ENCODE measurements at regions not wholly inside any gene's neighbourhood (a gene's known extent, or its start where the extent isn't known, plus 50 kb on each side); places are given as distances from the start of the nearest gene placed in this dataset.

DNA sequence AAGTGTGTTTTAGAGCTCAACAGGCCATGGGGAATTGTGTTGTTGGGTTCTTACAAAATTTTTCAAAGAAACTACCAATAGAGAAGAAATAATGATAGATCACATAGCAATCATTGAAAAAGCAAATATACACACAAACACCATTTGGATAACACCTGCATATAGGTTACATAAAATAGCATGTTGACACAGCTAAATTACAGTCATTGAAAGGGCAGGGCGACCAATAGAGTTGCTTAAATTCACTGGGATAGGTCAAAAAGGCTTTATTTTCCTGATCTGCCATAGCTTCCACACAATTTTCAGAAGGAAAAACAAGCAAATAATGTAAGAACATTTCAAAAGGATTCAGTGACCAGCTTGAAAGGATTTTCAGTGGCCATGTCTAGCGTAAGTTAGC lies 57.9 kb upstream of the FGGY start:
- FAIRE-seq: no peak
- H3K36me3 ChIP-seq (ENCODE audit: control insufficient read depth, insufficient read depth, low read length): no peaks in the 10 kb centered on the region
- H3K4me3 ChIP-seq (ENCODE audit: low read depth, low read length): no peak overlapping the region
- no peaks in the 10 kb centered on the region for H3K27me3 ChIP-seq (ENCODE audit: control insufficient read depth, insufficient read depth, low read length)
- TF ChIP-seq, protein P1, sequence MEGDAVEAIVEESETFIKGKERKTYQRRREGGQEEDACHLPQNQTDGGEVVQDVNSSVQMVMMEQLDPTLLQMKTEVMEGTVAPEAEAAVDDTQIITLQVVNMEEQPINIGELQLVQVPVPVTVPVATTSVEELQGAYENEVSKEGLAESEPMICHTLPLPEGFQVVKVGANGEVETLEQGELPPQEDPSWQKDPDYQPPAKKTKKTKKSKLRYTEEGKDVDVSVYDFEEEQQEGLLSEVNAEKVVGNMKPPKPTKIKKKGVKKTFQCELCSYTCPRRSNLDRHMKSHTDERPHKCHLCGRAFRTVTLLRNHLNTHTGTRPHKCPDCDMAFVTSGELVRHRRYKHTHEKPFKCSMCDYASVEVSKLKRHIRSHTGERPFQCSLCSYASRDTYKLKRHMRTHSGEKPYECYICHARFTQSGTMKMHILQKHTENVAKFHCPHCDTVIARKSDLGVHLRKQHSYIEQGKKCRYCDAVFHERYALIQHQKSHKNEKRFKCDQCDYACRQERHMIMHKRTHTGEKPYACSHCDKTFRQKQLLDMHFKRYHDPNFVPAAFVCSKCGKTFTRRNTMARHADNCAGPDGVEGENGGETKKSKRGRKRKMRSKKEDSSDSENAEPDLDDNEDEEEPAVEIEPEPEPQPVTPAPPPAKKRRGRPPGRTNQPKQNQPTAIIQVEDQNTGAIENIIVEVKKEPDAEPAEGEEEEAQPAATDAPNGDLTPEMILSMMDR (IDR thresholded peaks at IDR 0.05; ENCODE audit: insufficient read depth, low read length, severe bottlenecking): no peak
- no peak for DNase-seq (ENCODE audit: low read depth)

DNA sequence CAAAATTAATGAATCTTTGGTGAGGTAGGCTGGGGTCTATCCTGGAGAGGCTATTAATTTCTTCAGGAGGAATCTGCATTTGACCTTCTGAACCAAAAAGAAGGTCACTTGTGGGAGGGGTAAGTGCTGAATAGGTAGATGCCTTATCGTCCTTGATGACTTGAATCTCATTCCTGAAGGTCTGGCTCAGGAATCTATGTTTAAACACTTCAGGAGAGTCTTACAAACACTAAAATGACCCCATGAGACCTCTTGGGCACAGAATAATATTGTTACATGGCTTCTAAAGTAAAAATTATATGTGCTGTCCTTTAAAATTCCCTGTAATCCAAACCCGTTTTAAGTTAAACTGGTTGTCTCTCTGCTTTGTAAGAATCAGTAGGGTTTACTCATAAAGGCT lies 55.0 kb upstream of the FGGY start:
- no peak for DNase-seq (ENCODE audit: low read depth)
- TF ChIP-seq, protein P1 (IDR thresholded peaks at IDR 0.05; ENCODE audit: insufficient read depth, low read length, severe bottlenecking): no peak
- no peaks in the 10 kb centered on the region for H3K36me3 ChIP-seq (ENCODE audit: control insufficient read depth, insufficient read depth, low read length)
- no peak overlapping the region for H3K4me3 ChIP-seq (ENCODE audit: low read depth, low read length)
- no peak for FAIRE-seq
- no peaks in the 10 kb centered on the region for H3K27me3 ChIP-seq (ENCODE audit: control insufficient read depth, insufficient read depth, low read length)

DNA sequence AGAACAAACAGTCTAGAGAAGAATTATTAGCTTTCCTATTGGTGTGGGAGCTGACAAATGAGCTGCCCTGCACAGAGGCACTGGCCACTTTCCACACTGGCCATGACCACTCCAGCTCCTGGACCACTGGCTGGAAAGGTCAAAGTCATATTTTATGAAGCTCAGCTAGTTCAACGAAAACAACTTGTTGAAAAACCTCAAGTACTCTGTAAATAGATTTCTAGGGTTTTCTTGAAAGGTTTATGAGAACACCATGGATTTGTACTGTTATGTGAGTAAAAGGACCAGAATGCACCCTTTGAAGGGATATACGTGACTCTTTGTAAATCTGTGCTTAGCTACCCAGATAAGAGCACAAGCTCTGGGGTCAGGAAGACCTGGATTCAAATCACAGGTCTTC lies 54.5 kb upstream of the FGGY start:
- H3K36me3 ChIP-seq (ENCODE audit: control insufficient read depth, insufficient read depth, low read length): no peaks in the 10 kb centered on the region
- no peak for DNase-seq (ENCODE audit: low read depth)
- TF ChIP-seq, protein P1 (IDR thresholded peaks at IDR 0.05; ENCODE audit: insufficient read depth, low read length, severe bottlenecking): no peak
- H3K27me3 ChIP-seq (ENCODE audit: control insufficient read depth, insufficient read depth, low read length): no peaks in the 10 kb centered on the region
- FAIRE-seq: no peak
- H3K4me3 ChIP-seq (ENCODE audit: low read depth, low read length): no peak overlapping the region

DNA sequence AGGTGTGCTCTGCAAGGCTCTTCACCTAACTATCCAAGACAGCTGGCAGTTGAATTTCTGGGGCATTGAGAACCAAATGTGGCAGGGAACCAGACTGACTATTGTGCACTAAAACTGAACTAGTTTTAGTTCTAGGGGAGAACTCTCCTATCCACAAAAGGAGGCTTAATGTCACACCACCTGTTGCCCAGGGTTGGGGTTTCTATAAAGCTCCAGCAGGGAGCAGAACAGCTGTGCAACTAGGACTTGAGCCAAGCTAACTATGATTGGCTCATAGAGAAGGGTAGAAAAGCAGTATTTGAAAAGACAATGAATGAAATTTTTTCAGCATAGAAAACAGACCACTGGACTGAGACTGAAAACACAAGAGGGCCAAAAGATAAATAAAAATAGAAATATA lies 53.3 kb upstream of the FGGY start:
- H3K4me3 ChIP-seq (ENCODE audit: low read depth, low read length): no peak overlapping the region
- FAIRE-seq (no peak), DNase-seq (ENCODE audit: low read depth) (no peak)
- TF ChIP-seq, protein P1 (IDR thresholded peaks at IDR 0.05; ENCODE audit: insufficient read depth, low read length, severe bottlenecking): no peak
- H3K36me3 ChIP-seq (ENCODE audit: control insufficient read depth, insufficient read depth, low read length): no peaks in the 10 kb centered on the region
- H3K27me3 ChIP-seq (ENCODE audit: control insufficient read depth, insufficient read depth, low read length): no peaks in the 10 kb centered on the region

DNA sequence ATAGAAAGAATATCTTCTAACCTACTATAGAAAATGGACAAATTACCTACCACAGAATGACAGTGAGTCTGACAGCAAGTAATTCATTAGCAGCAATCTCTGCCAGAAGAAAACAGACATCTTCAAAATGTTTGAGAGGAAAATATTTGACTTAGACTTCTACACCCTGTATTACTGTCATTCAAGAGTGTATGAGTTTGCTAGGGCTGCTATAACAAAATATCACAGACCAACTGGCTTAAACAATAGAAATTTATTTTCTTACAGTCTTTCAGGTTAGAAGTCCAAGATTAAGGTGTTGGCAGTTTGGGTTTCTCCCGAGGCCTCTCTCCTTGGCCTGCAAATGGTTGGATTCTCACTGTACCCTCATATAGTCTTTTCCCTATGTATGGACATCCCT lies 52.9 kb upstream of the FGGY start:
- Histone ChIP-seq H3K27me3 (ENCODE audit: control insufficient read depth, insufficient read depth, low read length) (no peaks in the 10 kb centered on the region), H3K4me3 (ENCODE audit: low read depth, low read length) (no peak overlapping the region), H3K36me3 (ENCODE audit: control insufficient read depth, insufficient read depth, low read length) (no peaks in the 10 kb centered on the region)
- TF ChIP-seq, protein P1 (IDR thresholded peaks at IDR 0.05; ENCODE audit: insufficient read depth, low read length, severe bottlenecking): no peak
- FAIRE-seq: no peak
- no peak for DNase-seq (ENCODE audit: low read depth)

DNA sequence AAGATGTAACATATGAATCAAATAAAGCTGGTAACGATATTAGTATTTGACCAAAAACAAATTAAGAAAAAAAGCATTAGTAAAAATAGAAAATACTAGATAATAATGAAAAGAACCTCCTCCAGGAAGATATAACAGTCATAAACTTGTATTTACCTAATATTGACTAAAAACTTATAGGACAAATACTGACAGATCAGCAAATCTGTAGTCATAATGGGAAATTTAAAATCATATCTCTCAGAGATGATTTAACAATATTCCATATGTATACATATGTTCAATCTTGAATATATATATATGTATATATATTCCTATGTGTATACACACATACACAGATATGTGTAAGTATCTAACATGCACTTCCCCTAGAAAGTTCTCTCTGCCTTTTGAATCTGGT lies 52.0 kb upstream of the FGGY start:
- Histone ChIP-seq H3K27me3 (ENCODE audit: control insufficient read depth, insufficient read depth, low read length) (no peaks in the 10 kb centered on the region), H3K4me3 (ENCODE audit: low read depth, low read length) (no peak overlapping the region), H3K36me3 (ENCODE audit: control insufficient read depth, insufficient read depth, low read length) (no peaks in the 10 kb centered on the region)
- FAIRE-seq (no peak), DNase-seq (ENCODE audit: low read depth) (no peak)
- TF ChIP-seq, protein P1 (IDR thresholded peaks at IDR 0.05; ENCODE audit: insufficient read depth, low read length, severe bottlenecking): no peak
